ENCODE measurements at regions not wholly inside any gene's neighbourhood (a gene's known extent, or its start where the extent isn't known, plus 50 kb on each side); places are given as distances from the start of the nearest gene placed in this dataset.

DNA sequence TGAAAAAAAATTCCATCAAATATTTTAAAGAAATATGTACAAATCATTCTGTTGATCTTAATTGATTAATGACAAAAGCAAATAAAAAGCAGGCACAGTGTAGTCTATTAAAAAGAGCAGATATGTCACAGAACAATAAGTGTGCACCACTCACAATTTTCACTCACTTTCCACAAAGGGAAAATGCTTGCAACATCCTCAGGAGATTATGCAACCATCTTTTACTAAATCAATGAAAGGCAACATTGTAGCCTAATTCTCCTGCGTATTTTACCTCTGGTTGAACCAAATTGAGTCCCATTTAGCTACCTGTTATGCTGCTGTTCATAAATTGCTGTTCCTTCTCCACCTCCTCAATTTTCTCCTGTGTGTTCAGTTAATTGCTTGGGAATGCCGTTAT, 1346.8 kb upstream of the PIK3C3 start:
- TF ChIP-seq FOXM1 (IDR thresholded peaks at IDR 0.05; ENCODE audit: borderline replicate concordance): no peak
- no peak for TF ChIP-seq ELF4 (IDR thresholded peaks at IDR 0.05)
- no peak for TF ChIP-seq ARNT (IDR thresholded peaks at IDR 0.05)
- TF ChIP-seq FOXA1 (IDR thresholded peaks at IDR 0.05): no peak
- TF ChIP-seq, protein P1, sequence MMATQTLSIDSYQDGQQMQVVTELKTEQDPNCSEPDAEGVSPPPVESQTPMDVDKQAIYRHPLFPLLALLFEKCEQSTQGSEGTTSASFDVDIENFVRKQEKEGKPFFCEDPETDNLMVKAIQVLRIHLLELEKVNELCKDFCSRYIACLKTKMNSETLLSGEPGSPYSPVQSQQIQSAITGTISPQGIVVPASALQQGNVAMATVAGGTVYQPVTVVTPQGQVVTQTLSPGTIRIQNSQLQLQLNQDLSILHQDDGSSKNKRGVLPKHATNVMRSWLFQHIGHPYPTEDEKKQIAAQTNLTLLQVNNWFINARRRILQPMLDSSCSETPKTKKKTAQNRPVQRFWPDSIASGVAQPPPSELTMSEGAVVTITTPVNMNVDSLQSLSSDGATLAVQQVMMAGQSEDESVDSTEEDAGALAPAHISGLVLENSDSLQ (IDR thresholded peaks at IDR 0.05): no peak
- no peak for TF ChIP-seq BHLHE40 (IDR thresholded peaks at IDR 0.05; ENCODE audit: borderline replicate concordance)
- TF ChIP-seq CTBP1 (IDR thresholded peaks at IDR 0.05; ENCODE audit: borderline replicate concordance): no peak

Measured in HEK293T (cell line).